OCI-LY3 (cell line): ENCODE measurements at regions not wholly inside any gene's neighbourhood (a gene's known extent, or its start where the extent isn't known, plus 50 kb on each side); places are given as distances from the start of the nearest gene placed in this dataset.
A peak's percentile ranks its signal among the peaks of the same experiment; 100 is the strongest.

ENCODE experiments used
- H2AFZ ChIP-seq: fragments of 200-600, 300-600 bp; shearing (Covaris generic); 2 replicates; pipeline ENCODE4 v1.6.0; 2014; ENCODE audit warnings: antibody characterized with exemption, low read depth, low read length
- H3K27ac ChIP-seq: fragments of 200-600, 300-600 bp; sonication (generic); 2 replicates; pipeline ENCODE4 v1.5.1; 2014; ENCODE audit warnings: mild to moderate bottlenecking, low read length, moderate library complexity, mixed read lengths
- H3K27me3 ChIP-seq: fragments of 200-600, 300-600 bp; sonication (generic); 2 replicates; pipeline ENCODE4 v1.6.1; 2014; ENCODE audit warnings: low read depth, low read length, mixed read lengths
- H3K36me3 ChIP-seq: fragments of 200-600, 300-600 bp; sonication (generic); replicated peaks from 2 replicates; pipeline ENCODE3; 2014; ENCODE audit warnings: low read depth, low read length, mixed read lengths
- H3K4me1 ChIP-seq: fragments of 300-600, 200-600 bp; sonication (generic); 2 replicates; pipeline ENCODE4 v1.6.1; 2014; ENCODE audit warnings: low read length, mixed read lengths
- H3K4me2 ChIP-seq: fragments of 200-600, 300-600 bp; sonication (generic); 2 replicates; pipeline ENCODE4 v1.6.1; 2014; ENCODE audit warnings: low read length, mixed read lengths
- H3K4me3 ChIP-seq: fragments of 300-600, 200-600 bp; sonication (generic); 2 replicates; pipeline ENCODE4 v1.5.1; 2014; ENCODE audit warnings: antibody characterized with exemption, mild to moderate bottlenecking, low read length, moderate library complexity
- H3K79me2 ChIP-seq: fragments of 300-600, 200-600 bp; shearing (Covaris generic); 2 replicates; pipeline ENCODE4 v1.6.1; 2014; ENCODE audit warnings: mild to moderate bottlenecking, low read length, mixed read lengths
- H3K9ac ChIP-seq: fragments of 300-600, 200-600 bp; shearing (Covaris generic); 2 replicates; pipeline ENCODE4 v1.6.0; 2014; ENCODE audit warnings: mild to moderate bottlenecking, low read length, moderate library complexity
- H3K9me3 ChIP-seq: fragments of 200-600, 300-600 bp; shearing (Covaris generic); 2 replicates; pipeline ENCODE4 v1.6.1; 2014; ENCODE audit warnings: low read length, mixed read lengths; ENCODE audit not compliant: insufficient read depth
- H4K20me1 ChIP-seq: fragments of 200-600, 300-600 bp; sonication (generic); 2 replicates; pipeline ENCODE4 v1.6.1; 2016; ENCODE audit warnings: low read length, mixed read lengths; ENCODE audit not compliant: insufficient read depth
- EZH2phosphoT487 ChIP-seq: fragments of 200-600 bp; shearing (Covaris generic); IDR thresholded peaks from 2 replicates; pipeline ENCODE4 v1.6.1; 2018; ENCODE audit warnings: antibody characterized with exemption, mixed run types, low read depth
- TF ChIP-seq, protein P1 (sequence below): fragments of 200-600, 300-600 bp; sonication (generic); IDR thresholded peaks from 2 replicates; pipeline ENCODE4 v1.5.1; 2014; ENCODE audit warnings: antibody characterized with exemption, low read length, low read depth

- H3K9ac ChIP-seq: peak overlapping the region; percentile 63; the same call in 1 of the 2 replicates
- H3K27ac ChIP-seq: peak overlapping the region; percentile 51
- no peaks in the 10 kb centered on the region for H3K36me3 ChIP-seq
- no peaks in the 10 kb centered on the region for H4K20me1 ChIP-seq
- H3K27me3 ChIP-seq: no peaks in the 10 kb centered on the region
- peak overlapping the region; percentile 98 for H3K4me2 ChIP-seq
- peaks cover 20% of the 10 kb centered on the region for H3K4me1 ChIP-seq
- TF ChIP-seq, protein P1, sequence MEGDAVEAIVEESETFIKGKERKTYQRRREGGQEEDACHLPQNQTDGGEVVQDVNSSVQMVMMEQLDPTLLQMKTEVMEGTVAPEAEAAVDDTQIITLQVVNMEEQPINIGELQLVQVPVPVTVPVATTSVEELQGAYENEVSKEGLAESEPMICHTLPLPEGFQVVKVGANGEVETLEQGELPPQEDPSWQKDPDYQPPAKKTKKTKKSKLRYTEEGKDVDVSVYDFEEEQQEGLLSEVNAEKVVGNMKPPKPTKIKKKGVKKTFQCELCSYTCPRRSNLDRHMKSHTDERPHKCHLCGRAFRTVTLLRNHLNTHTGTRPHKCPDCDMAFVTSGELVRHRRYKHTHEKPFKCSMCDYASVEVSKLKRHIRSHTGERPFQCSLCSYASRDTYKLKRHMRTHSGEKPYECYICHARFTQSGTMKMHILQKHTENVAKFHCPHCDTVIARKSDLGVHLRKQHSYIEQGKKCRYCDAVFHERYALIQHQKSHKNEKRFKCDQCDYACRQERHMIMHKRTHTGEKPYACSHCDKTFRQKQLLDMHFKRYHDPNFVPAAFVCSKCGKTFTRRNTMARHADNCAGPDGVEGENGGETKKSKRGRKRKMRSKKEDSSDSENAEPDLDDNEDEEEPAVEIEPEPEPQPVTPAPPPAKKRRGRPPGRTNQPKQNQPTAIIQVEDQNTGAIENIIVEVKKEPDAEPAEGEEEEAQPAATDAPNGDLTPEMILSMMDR: no peak
- TF ChIP-seq EZH2phosphoT487: no peak
- 0 out of 2 replicates have a peak overlapping the region, but pooled peaks have one; percentile 97 for H2AFZ ChIP-seq
- H3K9me3 ChIP-seq: no peaks in the 10 kb centered on the region
- H3K79me2 ChIP-seq: no peaks in the 10 kb centered on the region
- peak overlapping the region; percentile 87 for H3K4me3 ChIP-seq
Observed at GRCh38 chr1:47507144-47507543, 69.3 kb downstream of the FOXD2 start.

DNA sequence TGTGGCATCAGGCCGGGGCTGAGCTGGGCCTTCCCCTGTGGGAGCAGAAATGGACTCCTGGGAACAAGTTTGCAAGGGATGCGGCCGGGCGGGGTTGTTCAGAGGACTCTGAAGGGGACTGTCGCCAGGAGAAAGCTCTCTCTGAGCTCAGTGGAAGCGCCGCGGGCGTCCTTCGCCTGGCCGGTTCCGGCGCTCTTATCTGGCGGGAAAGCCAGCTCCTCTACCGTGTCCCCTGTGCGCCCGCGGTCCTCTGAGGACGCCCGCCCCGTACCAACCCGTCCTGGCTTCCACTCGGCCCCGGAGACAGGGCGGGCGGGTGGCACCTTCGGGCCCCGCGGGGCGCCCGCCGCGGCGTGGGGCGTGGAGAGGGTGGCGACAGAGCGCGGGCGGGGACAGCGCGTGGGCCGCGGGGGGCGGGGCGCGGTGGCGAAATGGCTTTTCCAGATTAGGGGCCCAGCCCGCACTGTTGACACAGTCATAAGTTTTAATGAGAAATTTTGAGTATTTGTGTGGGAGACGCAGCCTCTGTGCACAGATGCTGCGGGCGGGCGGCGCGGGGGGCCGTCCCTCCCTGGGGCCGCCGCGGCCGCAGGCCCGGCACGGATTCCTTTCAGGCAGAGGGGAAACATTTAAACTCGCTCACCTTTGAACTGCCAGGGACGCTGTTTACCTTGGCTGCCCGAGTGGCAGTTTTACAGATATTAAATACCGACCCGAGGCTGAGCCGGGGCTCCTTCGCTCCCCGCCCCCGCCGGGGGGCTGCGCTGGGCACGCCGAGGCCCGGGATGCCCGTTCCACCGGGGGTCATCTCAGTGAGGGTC lies 70.2 kb downstream of the FOXD2 start:
- H3K4me1 ChIP-seq: peaks cover 20% of the 10 kb centered on the region
- no peaks in the 10 kb centered on the region for H4K20me1 ChIP-seq
- H3K9me3 ChIP-seq: no peaks in the 10 kb centered on the region
- peak overlapping the region; percentile 63 for H3K9ac ChIP-seq
- H3K36me3 ChIP-seq: no peaks in the 10 kb centered on the region
- no peaks in the 10 kb centered on the region for H3K79me2 ChIP-seq
- H3K27me3 ChIP-seq: no peaks in the 10 kb centered on the region
- TF ChIP-seq, protein P1: no peak
- TF ChIP-seq EZH2phosphoT487: no peak
- peak overlapping the region; percentile 87 for H3K4me3 ChIP-seq
- H3K4me2 ChIP-seq: peak overlapping the region; percentile 98
- peak overlapping the region; percentile 51 for H3K27ac ChIP-seq
- H2AFZ ChIP-seq: peak overlapping the region; percentile 97

- no peak overlapping the region for H3K27ac ChIP-seq
- peak overlapping the region; percentile 97; the same call in 1 of the 2 replicates for H2AFZ ChIP-seq
- no peaks in the 10 kb centered on the region for H4K20me1 ChIP-seq
- TF ChIP-seq, protein P1: no peak
- TF ChIP-seq EZH2phosphoT487: no peak
- H3K9ac ChIP-seq: peak overlapping the region; percentile 63
- H3K36me3 ChIP-seq: no peaks in the 10 kb centered on the region
- H3K79me2 ChIP-seq: no peaks in the 10 kb centered on the region
- peaks cover 20% of the 10 kb centered on the region for H3K4me1 ChIP-seq
- no peaks in the 10 kb centered on the region for H3K27me3 ChIP-seq
- H3K4me2 ChIP-seq: peak overlapping the region; percentile 98
- H3K4me3 ChIP-seq: peak overlapping the region; percentile 87
- H3K9me3 ChIP-seq: no peaks in the 10 kb centered on the region
Observed at GRCh38 chr1:47508702-47509431, 71.0 kb downstream of the FOXD2 start.

GRCh38 chr1:47510282-47510811 lies 72.5 kb downstream of the FOXD2 start:
- H3K27me3 ChIP-seq: no peaks in the 10 kb centered on the region
- no peak overlapping the region for H3K4me2 ChIP-seq
- no peaks in the 10 kb centered on the region for H4K20me1 ChIP-seq
- no peaks in the 10 kb centered on the region for H3K36me3 ChIP-seq
- H2AFZ ChIP-seq: no peak overlapping the region
- no peak overlapping the region for H3K4me3 ChIP-seq
- no peak overlapping the region for H3K9ac ChIP-seq
- no peaks in the 10 kb centered on the region for H3K79me2 ChIP-seq
- H3K27ac ChIP-seq: no peak overlapping the region
- TF ChIP-seq, protein P1: no peak
- no peak for TF ChIP-seq EZH2phosphoT487
- no peaks in the 10 kb centered on the region for H3K9me3 ChIP-seq
- peaks cover 20% of the 10 kb centered on the region for H3K4me1 ChIP-seq
